ENCODE measurements at regions not wholly inside any gene's neighbourhood (a gene's known extent, or its start where the extent isn't known, plus 50 kb on each side); places are given as distances from the start of the nearest gene placed in this dataset.
"Not testable (repeated sequence)": the region's sequence is repeated elsewhere in the genome, so short reads cannot be mapped to it uniquely, and the experiment has no call there.

GRCh38 chr14:52202151-52202550 is 65.3 kb upstream of the PTGDR start:
- DNase-seq, result no peak

GRCh38 chr14:52190337-52190931 is 77.1 kb upstream of the PTGDR start:
- no peak for DNase-seq

GRCh38 chr14:52189325-52189724 is 78.2 kb upstream of the PTGDR start:
- DNase-seq, result no peak

- DNase-seq, result no peak
These were observed 79.1 kb upstream of the PTGDR start for GRCh38 chr14:52188381-52188780.

GRCh38 chr14:52185178-52185577 is 82.3 kb upstream of the PTGDR start:
- DNase-seq, result no peak

- no peak for DNase-seq
These were observed 84.6 kb upstream of the PTGDR start for GRCh38 chr14:52182853-52183252.

GRCh38 chr14:52179141-52179790 is 88.2 kb upstream of the PTGDR start:
- no peak for DNase-seq

GRCh38 chr14:52175982-52176502 is 91.5 kb upstream of the PTGDR start:
- DNase-seq, result no peak

GRCh38 chr14:52171932-52172331 is 95.6 kb upstream of the PTGDR start:
- not testable (repeated sequence) for DNase-seq

GRCh38 chr14:52166822-52167221 is 98.0 kb upstream of the NID2 start:
- DNase-seq, result no peak

GRCh38 chr14:52155651-52156213 is 86.9 kb upstream of the NID2 start:
- DNase-seq, result no peak

- DNase-seq, result no peak
These were observed 86.3 kb upstream of the NID2 start for GRCh38 chr14:52154992-52155650.

- DNase-seq, result no peak
These were observed 85.1 kb upstream of the NID2 start for GRCh38 chr14:52153939-52154338.

- DNase-seq, result no peak
These were observed 81.3 kb upstream of the NID2 start for GRCh38 chr14:52150162-52150561.

GRCh38 chr14:52148371-52148770 is 79.5 kb upstream of the NID2 start:
- no peak for DNase-seq

GRCh38 chr14:52146504-52146903 is 77.6 kb upstream of the NID2 start:
- no peak for DNase-seq

GRCh38 chr14:52144099-52144498 is 75.2 kb upstream of the NID2 start:
- not testable (repeated sequence) for DNase-seq

GRCh38 chr14:52142504-52142903 is 73.6 kb upstream of the NID2 start:
- no peak for DNase-seq

- peak; percentile 72 for DNase-seq
These were observed 62.9 kb upstream of the NID2 start for GRCh38 chr14:52131640-52132320.

- no peak for DNase-seq
These were observed 60.9 kb upstream of the NID2 start for GRCh38 chr14:52129721-52130120.

GRCh38 chr14:52125885-52126284 is 57.0 kb upstream of the NID2 start:
- DNase-seq, result no peak

GRCh38 chr14:52124791-52125684 is 56.2 kb upstream of the NID2 start:
- DNase-seq, result no peak

Measured in stimulated activated CD4-positive, alpha-beta T cell treated with anti-CD3 and anti-CD28 coated beads, Interleukin-15, amount 100 ng/mL, for 24 hours (primary cell).